ENCODE measurements at regions not wholly inside any gene's neighbourhood (a gene's known extent, or its start where the extent isn't known, plus 50 kb on each side); places are given as distances from the start of the nearest gene placed in this dataset.

DNA sequence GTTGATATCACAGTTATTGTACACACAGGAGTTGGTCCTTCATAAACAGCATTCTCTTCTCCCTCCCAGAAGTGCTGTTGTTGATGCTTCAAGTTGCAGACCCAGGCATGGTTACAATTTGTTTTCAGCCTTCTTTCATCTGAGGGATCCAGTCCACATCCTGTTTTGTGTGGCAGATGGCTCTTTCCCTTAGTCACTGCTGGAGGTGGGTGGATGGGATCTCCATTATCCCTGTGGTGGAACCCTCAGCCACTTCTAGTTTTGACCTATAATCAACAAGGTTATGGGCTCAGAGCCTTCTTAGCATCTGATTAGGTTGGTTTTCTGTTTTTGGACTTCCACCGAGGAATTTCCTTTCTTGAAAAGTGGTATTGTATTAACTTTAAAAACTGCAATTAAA is 214.2 kb downstream of the SH2D4B start:
- TF ChIP-seq EP300 (IDR thresholded peaks at IDR 0.05): no peak
- TF ChIP-seq, protein P1, sequence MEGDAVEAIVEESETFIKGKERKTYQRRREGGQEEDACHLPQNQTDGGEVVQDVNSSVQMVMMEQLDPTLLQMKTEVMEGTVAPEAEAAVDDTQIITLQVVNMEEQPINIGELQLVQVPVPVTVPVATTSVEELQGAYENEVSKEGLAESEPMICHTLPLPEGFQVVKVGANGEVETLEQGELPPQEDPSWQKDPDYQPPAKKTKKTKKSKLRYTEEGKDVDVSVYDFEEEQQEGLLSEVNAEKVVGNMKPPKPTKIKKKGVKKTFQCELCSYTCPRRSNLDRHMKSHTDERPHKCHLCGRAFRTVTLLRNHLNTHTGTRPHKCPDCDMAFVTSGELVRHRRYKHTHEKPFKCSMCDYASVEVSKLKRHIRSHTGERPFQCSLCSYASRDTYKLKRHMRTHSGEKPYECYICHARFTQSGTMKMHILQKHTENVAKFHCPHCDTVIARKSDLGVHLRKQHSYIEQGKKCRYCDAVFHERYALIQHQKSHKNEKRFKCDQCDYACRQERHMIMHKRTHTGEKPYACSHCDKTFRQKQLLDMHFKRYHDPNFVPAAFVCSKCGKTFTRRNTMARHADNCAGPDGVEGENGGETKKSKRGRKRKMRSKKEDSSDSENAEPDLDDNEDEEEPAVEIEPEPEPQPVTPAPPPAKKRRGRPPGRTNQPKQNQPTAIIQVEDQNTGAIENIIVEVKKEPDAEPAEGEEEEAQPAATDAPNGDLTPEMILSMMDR (IDR thresholded peaks at IDR 0.05): no peak
- no peak for TF ChIP-seq POLR2A (IDR thresholded peaks at IDR 0.05)
